ENCODE measurements at regions not wholly inside any gene's neighbourhood (a gene's known extent, or its start where the extent isn't known, plus 50 kb on each side); places are given as distances from the start of the nearest gene placed in this dataset.

DNA sequence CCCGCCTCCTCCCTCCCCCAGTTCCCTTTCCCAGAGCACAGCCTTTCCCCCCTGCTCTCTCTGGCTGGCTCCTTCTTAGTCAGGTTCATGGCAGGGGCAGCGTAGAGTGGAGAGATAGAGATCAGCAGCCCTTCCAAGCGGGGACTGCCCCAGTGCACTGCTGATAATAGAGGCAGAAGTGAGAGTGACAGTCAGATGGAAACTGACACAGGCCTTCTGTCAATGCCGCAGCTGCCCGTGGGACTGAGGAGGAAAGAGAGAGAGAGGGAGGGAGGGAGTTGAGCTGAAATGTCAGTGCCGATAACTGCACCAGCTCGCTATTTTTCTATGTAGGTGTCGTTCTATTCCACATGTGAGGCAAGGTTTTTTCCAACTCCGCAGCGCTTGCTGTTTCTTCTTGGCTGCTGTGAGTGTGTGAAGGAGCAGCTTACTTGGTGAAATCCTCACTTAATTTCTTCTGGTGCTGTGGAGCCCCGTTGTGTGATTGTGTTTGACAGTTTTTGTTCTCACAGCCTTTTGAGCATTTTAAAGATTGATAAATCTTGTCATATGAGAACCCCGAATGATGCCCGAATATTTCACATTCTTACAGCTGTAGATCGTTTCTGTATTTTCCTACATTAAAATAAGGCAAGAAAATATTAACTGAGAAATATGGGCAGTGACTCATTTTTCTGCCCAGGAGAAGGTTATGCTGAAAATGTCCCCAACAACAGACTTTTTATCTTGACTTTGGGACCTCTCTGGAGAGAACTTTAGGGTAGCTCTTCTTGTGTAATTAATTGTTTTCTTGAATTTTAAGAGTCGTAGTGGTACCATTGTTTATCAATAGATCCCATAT is 386.4 kb upstream of the MMS22L start:
- TF ChIP-seq, protein P1, sequence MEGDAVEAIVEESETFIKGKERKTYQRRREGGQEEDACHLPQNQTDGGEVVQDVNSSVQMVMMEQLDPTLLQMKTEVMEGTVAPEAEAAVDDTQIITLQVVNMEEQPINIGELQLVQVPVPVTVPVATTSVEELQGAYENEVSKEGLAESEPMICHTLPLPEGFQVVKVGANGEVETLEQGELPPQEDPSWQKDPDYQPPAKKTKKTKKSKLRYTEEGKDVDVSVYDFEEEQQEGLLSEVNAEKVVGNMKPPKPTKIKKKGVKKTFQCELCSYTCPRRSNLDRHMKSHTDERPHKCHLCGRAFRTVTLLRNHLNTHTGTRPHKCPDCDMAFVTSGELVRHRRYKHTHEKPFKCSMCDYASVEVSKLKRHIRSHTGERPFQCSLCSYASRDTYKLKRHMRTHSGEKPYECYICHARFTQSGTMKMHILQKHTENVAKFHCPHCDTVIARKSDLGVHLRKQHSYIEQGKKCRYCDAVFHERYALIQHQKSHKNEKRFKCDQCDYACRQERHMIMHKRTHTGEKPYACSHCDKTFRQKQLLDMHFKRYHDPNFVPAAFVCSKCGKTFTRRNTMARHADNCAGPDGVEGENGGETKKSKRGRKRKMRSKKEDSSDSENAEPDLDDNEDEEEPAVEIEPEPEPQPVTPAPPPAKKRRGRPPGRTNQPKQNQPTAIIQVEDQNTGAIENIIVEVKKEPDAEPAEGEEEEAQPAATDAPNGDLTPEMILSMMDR (IDR thresholded peaks at IDR 0.05): no peak
- no peak for TF ChIP-seq POLR2A (IDR thresholded peaks at IDR 0.05)
